HG03025 (cell line): ENCODE measurements at regions not wholly inside any gene's neighbourhood (a gene's known extent, or its start where the extent isn't known, plus 50 kb on each side); places are given as distances from the start of the nearest gene placed in this dataset.
"Not testable (repeated sequence)": the region's sequence is repeated elsewhere in the genome, so short reads cannot be mapped to it uniquely, and the experiment has no call there.

Source experiments
- ATAC-seq: cut with Tn5 transposase; IDR thresholded peaks from one replicate; pipeline ENCODE4 v1.9.1; 2021; ENCODE audit warnings: mild to moderate bottlenecking, moderate library complexity; ENCODE audit not compliant: unreplicated experiment, low FRiP score

- ATAC-seq: no peak
Measured at GRCh38 chr4:127246963-127247952, 385.5 kb upstream of the INTU start.

DNA sequence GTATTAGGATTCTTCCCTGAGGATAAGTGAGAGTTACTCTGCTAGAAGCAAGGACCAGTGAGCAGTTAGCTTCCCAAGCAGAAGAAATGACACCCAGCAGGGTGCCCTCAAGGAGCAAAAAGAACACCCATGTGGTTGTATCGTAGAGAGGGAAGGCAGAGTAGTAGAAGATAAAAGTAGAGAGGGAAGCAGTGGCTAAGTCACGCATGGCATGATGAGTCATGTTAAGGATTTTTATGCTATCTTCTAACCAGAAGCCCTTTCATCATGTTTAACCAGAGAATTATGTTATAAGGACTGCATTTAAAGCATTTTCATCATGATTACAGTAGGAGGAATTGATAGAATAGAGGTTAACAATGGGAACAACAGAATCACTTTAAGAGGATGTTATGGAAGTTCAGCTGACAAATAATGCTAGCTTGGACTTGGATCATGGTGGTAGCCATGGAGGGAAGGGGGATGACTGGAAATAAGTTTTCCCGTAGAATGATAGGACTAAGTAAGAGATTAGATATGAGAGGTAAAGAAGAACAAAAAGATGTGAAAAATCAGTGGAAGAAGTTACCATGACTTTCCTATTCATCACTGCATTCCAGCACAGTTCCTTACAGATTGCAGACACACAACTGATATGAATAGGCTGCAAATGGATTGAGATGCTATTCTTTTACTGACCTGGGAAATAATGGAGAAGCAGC lies 383.5 kb upstream of the INTU start:
- ATAC-seq: no peak

DNA sequence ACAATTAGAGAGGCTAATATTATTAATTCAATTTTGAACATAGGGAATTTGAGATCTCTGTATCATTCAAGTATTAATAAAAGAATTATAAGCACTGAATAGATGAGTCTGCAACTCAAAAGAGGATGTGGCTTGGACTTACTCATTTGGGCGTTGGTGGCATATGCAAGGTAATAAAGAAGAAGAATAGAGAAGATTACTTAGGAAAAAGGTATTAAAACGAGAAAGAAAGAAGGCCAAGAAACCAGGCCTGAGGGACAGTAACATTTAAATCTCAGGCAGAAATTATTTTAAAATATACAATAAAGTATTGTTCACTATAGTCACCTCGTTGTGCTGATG lies 383.0 kb upstream of the INTU start:
- ATAC-seq: no peak

DNA sequence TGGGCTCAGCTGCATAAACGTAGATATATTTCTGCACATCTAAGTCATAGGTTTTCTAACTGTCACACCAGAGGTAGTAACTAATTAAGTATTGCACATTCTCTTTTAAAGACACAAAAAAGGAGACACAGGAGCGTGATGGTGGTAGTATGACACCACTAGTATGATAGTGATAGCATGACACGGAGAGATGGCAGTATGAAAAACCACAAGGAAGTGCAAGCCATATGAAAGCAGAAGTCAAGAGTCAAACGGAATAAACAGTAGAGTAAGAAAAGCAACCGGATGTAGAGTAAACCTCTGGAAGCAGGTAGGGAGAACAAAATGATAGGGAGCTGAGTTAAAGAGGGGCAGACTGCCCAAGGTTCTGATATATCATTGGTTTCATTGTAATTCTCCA lies 382.2 kb upstream of the INTU start:
- ATAC-seq: peak; percentile 59

- peak; percentile 61 for ATAC-seq
Measured at GRCh38 chr4:127251423-127251822, 381.3 kb upstream of the INTU start.

GRCh38 chr4:127256500-127256899 lies 376.3 kb upstream of the INTU start:
- no peak for ATAC-seq

DNA sequence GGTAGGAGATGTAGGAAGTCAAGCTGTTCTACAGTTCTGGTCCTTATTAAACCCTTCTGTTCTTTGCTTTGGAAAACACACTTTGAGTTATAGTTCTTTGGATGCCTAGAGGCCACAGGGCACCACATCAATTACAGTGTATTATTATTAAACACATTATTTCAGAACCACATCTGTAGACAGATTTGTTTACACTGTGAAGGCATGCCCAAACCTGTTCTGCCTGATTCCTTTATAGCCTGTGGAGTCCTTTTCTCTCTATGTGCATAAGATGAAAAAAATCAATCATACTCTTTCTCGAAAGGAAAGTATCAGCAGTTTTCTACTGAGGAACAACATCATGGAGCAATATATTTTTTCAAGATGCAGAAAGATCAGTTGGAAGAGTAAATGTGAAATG lies 371.3 kb upstream of the INTU start:
- no peak for ATAC-seq

DNA sequence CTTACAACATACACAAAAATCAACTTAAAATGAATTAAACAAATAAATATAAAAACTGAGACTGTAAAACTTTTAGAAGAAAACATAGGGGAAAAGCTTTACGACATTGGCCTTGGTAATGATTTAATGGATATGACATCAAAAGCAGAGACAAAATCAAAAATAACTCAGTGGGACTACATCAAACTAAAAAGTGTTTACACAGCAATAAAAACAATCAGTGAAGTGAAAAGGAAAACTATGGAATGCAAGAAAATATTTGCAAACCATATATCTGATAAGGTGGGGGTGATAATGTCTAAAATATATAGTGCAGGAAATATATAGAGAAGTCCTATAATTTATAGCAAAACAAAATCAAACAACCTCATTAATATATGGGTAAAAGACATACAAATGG lies 364.4 kb upstream of the INTU start:
- ATAC-seq: no peak

DNA sequence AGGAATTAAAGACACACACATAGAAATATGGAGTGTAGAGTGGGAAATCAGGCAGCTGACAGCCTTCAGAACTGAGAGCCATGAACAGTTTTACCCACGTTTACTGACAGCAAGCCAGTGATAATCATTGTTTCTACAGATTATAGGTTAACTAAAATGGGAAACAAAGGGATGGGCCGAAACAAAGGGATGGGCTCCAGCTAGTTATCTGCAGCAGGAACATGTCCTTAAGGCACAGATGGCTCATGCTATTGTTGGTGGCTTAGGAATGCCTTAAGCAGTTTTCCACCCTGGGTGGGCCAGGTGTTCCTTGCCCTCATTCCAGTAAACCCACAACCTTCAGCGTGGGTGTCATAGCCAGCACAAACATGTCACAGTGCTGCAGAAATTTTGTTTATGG lies 355.7 kb upstream of the INTU start:
- not testable (repeated sequence) for ATAC-seq

DNA sequence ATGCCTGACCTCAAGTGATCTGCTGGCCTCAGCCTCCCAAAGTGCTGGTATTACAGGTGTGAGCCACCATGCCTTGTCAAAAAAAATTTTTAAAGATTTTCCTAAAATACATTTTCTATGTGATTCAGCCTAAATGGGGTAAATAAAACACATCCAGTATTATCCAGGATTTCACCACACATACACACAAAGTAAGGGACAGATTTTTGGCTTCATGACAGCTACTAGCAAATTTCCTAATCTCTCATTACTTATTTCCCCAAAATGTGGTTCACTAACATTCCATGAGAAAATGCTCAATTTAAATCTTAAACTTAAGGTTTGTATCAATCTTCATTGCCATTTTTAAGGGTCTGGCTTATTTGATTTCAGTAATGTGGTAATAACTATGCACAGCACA lies 348.5 kb upstream of the INTU start:
- no peak for ATAC-seq

DNA sequence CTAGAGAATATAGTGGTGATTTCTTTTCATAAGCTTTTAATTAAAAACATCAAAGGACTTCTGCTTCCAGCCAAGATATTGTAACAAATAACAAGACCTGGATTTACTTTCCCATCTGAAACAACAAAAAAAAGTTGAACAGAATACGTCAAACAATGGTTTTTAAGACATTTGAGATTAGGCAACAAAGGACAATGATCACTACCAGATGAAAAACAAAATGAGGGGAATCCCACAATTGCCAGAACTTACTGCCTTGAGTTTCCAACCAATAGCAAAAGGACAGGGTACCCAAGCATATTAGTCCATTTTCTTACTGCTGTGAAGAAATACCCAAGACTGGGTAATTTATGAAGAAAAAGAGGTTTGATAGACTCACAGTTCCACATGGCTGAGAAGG lies 341.4 kb upstream of the INTU start:
- ATAC-seq: no peak

GRCh38 chr4:127293496-127293895 lies 339.3 kb upstream of the INTU start:
- ATAC-seq: no peak

GRCh38 chr4:127304356-127304755 lies 328.4 kb upstream of the INTU start:
- ATAC-seq: no peak

- no peak for ATAC-seq
Measured at GRCh38 chr4:127307996-127308395, 324.8 kb upstream of the INTU start.

GRCh38 chr4:127309369-127310102 lies 323.2 kb upstream of the INTU start:
- ATAC-seq: no peak

GRCh38 chr4:127311371-127311770 lies 321.4 kb upstream of the INTU start:
- no peak for ATAC-seq

DNA sequence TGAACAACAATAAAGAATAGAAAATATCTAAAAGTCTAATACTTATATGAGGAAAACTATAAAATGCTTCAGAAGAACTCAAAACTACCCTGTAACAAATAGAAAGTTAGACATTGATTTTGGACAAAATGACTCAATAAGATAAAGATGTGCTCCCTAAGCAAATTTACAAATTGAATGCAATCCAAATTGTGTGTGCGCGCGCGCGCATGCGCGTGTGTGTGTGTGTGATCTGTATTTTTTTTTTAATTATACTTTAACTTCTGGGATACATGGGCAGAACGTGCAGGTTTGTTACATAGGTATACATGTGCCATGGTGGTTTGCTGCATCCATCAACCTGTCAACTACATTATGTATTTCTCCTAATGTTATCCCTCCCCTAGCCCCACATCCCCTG lies 320.8 kb upstream of the INTU start:
- no peak for ATAC-seq

DNA sequence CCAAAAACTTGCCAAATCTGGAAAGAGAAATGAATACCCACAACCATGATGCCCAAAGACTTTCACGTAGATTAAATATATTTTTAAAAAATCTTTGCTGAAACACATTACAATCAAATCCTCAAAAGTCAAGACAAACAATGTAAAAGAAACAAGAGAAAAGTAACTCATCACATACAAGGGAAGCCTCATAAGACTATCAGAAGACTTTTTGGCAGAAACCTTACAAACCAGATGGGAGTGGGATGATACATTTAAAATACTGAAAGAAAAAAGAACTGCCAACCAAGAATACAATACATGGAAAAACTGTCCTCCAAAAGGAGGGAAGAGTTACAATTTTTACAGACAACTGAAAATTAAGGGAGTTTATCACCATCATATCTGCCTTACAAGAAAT lies 319.0 kb upstream of the INTU start:
- no peak for ATAC-seq

DNA sequence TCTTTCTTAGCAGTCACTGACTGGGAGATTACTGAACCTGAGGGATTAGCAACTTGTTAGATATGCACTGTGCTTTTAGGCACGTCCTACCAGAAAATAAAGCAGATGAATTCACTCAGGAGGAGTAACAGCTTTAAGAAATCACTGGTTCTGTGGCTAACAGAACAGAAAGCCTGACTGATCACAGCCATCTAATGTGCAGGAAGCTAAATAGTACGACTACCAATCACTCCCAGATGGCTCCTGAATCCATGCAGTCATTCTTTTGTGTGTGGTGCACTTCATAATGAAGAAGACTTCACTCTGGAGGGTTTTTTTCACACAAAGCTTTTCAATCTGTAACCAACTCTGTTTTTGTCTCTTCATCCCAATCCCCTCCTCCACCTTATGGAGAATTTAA lies 305.3 kb upstream of the INTU start:
- ATAC-seq: no peak

DNA sequence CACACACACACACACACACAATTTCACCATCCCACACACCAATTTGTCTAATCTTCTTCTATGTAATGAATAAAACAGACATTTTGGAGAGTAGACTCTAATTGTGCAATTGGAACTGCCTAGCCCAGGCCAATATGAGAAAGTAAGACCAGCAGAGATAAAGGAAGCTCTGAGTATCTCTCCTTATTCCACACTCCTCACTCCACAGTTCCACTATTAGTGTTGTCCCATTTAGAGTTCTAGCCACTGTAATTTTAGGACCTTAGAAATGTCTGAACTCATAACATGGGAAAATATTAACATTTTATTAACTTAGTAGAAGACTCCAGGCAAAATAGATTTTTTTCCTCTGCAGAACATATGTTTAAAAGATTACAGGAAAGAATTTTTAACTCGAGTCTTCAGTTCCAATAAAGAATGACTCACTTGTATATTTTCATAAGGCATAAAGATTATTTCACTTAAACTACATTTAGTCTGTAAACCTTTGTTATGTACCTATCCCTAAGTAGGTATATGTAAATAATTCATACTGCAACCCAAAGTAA lies 297.6 kb upstream of the INTU start:
- ATAC-seq: no peak

DNA sequence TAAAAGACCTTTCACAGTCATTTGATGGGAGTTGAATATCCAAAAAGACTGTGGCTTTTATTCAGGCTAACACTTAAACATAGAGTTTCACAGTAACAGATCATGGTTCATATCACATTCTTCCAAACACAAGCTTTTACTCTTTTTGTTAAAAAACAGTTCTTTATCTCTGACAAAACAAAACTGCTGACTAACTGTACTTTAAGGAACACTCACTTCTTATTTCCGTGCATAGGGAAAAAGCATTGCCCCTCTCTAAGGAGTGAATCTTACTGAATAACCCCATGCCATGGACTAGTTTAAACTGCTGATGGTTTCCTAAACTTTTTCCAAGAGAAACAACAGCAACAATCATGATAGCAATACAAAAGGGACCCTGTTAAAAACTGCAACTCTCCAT lies 297.0 kb upstream of the INTU start:
- no peak for ATAC-seq
